ENCODE measurements at regions not wholly inside any gene's neighbourhood (a gene's known extent, or its start where the extent isn't known, plus 50 kb on each side); places are given as distances from the start of the nearest gene placed in this dataset.

DNA sequence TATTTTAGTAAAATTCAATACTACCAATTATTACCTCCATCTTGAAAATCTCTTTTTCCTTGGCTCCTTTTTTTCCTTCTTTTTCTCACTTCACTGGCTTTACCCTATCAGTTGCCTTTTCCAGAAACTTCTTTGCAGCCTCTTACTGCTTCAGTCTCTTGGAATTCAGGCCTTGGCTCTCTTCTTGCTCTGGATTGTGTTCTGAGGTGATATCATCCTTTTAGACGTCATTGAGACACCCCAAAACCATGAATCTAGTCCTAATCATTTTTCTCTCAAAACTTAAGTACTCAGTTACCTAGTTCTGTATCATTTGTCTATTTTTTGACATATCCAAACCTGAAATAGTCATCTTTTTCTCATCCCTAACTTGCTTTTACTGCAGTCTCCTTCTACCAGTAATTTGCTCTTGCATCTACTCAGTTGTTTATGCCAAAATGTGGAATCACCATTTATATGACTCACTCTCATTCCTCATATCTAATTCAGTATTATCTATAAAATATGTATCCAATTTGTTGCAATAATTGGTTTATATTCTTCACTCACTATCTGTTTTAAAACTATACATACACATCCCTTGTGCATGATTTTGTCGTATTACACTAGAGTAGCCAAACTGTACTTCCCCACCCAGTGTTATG is 703.2 kb upstream of the CCDC54 start:
- Histone ChIP-seq H3K4me1 (no peaks in the 10 kb centered on the region), H3K4me3 (no peak overlapping the region), H3K27ac (replicated peaks) (no peak overlapping the region), H3K36me3 (no peaks in the 10 kb centered on the region), H3K27me3 (ENCODE audit: low read depth) (no peaks in the 10 kb centered on the region), H3K9me3 (replicated peaks) (no peaks in the 10 kb centered on the region)
- TF ChIP-seq, protein P1, sequence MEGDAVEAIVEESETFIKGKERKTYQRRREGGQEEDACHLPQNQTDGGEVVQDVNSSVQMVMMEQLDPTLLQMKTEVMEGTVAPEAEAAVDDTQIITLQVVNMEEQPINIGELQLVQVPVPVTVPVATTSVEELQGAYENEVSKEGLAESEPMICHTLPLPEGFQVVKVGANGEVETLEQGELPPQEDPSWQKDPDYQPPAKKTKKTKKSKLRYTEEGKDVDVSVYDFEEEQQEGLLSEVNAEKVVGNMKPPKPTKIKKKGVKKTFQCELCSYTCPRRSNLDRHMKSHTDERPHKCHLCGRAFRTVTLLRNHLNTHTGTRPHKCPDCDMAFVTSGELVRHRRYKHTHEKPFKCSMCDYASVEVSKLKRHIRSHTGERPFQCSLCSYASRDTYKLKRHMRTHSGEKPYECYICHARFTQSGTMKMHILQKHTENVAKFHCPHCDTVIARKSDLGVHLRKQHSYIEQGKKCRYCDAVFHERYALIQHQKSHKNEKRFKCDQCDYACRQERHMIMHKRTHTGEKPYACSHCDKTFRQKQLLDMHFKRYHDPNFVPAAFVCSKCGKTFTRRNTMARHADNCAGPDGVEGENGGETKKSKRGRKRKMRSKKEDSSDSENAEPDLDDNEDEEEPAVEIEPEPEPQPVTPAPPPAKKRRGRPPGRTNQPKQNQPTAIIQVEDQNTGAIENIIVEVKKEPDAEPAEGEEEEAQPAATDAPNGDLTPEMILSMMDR (IDR thresholded peaks at IDR 0.05; ENCODE audit: borderline replicate concordance), result no peak
- no peak for DNase-seq
- intact Hi-C loops (cut with micrococcal nuclease), result no loop called here

DNA sequence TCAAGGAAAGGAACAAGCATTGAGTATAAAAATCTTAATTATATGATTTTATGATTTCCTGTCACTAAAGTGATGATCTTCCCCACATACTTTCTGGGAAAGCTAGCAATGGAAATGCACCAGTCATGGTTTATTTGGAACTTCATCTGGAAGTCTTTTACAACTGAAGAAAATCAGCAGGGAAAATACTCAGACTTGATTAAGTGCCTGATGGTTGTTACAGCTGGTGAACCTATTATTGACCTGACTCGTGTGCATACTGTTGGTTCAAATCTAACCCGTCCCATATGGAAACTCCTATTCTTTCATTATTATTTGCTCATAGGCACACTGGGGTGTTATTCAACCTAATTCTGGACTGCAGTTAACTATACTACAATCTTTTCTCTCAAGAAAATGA is 701.8 kb upstream of the CCDC54 start:
- no peaks in the 10 kb centered on the region for H3K36me3 ChIP-seq
- no peak overlapping the region for H3K4me3 ChIP-seq
- H3K27me3 ChIP-seq (ENCODE audit: low read depth), result no peaks in the 10 kb centered on the region
- intact Hi-C loops (cut with micrococcal nuclease), result no loop called here
- H3K27ac ChIP-seq (replicated peaks), result no peak overlapping the region
- H3K4me1 ChIP-seq, result no peaks in the 10 kb centered on the region
- TF ChIP-seq, protein P1 (IDR thresholded peaks at IDR 0.05; ENCODE audit: borderline replicate concordance), result no peak
- no peak for DNase-seq
- no peaks in the 10 kb centered on the region for H3K9me3 ChIP-seq (replicated peaks)

DNA sequence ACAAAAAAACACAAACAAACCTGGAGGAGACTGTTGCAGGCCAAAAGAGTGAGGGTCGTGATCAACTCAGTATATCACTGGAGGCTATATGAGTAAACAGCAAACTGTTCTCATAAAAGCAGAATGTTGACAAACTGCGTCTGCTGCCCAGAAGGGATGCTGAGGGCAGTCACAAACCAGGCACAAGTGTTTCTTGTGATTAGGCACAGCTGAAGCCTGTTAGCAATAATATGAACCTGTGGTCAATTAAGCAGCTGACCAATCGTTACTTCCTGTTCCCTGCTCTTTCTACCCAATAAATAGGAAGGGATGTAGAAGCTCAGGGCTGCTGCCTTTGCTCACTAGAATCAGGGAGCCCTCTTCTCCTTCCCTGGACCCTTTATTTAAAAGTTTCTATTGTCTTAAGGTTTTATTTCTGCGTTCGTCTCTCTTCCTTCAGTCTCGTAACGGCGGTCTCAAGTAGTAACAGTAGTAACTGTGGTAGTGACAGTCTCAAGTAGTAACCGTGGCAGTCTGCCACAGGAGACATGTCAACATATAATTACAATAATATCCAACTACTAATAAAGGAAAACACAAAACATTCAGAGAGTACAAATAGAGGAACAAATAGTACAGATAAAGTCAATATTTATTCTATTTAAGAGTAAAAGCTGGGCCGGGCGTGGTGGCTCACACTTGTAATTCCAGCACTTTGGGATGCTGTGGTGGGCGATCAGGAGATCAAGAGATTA is 698.4 kb upstream of the CCDC54 start:
- no peak for DNase-seq
- intact Hi-C loops (cut with micrococcal nuclease), result no loop called here
- H3K36me3 ChIP-seq, result no peaks in the 10 kb centered on the region
- TF ChIP-seq, protein P1 (IDR thresholded peaks at IDR 0.05; ENCODE audit: borderline replicate concordance), result no peak
- no peaks in the 10 kb centered on the region for H3K9me3 ChIP-seq (replicated peaks)
- H3K4me3 ChIP-seq, result no peak overlapping the region
- H3K4me1 ChIP-seq, result no peaks in the 10 kb centered on the region
- no peaks in the 10 kb centered on the region for H3K27me3 ChIP-seq (ENCODE audit: low read depth)
- no peak overlapping the region for H3K27ac ChIP-seq (replicated peaks)

DNA sequence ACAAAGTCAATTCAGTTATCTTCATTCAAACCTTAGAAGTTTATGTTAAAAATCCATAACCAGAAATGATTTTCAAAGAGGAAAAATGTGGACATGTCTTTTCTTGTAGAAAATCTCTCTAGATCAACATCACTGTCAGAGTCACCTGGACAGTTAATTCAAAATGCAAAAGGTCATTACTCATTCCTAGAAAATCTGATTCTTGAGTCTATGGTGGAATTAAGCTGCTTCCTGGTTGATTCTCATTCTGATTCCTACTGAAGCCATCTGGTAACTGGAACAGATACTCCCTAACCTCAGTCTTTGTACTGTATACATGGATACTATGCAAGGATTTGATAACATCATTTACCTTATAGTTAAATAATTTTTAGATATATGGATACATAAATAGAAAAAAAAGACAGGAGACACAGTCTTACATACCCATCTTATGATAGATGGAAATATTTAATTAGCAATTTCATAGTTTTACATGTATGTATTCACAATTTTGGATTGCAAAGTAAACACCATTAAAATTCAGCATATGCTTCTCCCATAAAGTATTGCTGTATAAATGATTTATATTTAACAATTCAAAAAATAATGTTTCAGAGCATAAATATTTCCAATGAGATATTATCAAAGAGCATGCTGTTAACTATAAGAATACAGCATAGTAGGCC is 693.2 kb upstream of the CCDC54 start:
- Histone ChIP-seq H3K4me1 (no peaks in the 10 kb centered on the region), H3K27me3 (ENCODE audit: low read depth) (no peaks in the 10 kb centered on the region), H3K4me3 (no peak overlapping the region), H3K36me3 (no peaks in the 10 kb centered on the region), H3K9me3 (replicated peaks) (no peaks in the 10 kb centered on the region), H3K27ac (replicated peaks) (no peak overlapping the region)
- no peak for DNase-seq
- intact Hi-C loops (cut with micrococcal nuclease), result no loop called here
- TF ChIP-seq, protein P1 (IDR thresholded peaks at IDR 0.05; ENCODE audit: borderline replicate concordance), result no peak

DNA sequence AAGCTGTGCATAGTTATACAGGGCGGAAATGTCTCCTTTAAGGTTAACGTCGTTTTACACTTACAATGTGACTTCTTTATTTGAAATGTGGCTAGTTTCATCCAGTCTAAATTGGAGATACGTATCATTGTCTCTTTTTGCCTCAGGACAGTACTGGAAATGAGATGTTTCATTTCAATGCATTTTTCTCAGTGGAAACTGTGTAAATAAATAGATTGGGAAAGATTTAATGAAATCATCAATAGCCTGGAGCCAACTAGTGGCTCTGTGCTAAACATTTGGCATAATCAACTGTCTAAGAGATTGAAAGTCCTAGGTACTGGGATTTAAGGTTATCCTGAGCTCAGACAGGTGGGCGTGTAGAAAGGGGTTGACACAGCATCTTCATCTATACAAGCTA is 691.5 kb upstream of the CCDC54 start:
- no peaks in the 10 kb centered on the region for H3K9me3 ChIP-seq (replicated peaks)
- no peak overlapping the region for H3K27ac ChIP-seq (replicated peaks)
- intact Hi-C loops (cut with micrococcal nuclease), result no loop called here
- H3K27me3 ChIP-seq (ENCODE audit: low read depth), result no peaks in the 10 kb centered on the region
- TF ChIP-seq, protein P1 (IDR thresholded peaks at IDR 0.05; ENCODE audit: borderline replicate concordance), result no peak
- no peaks in the 10 kb centered on the region for H3K36me3 ChIP-seq
- H3K4me1 ChIP-seq, result no peaks in the 10 kb centered on the region
- H3K4me3 ChIP-seq, result no peak overlapping the region
- no peak for DNase-seq
